ENCODE measurements at regions not wholly inside any gene's neighbourhood (a gene's known extent, or its start where the extent isn't known, plus 50 kb on each side); places are given as distances from the start of the nearest gene placed in this dataset.
"Not testable (repeated sequence)": the region's sequence is repeated elsewhere in the genome, so short reads cannot be mapped to it uniquely, and the experiment has no call there.

DNA sequence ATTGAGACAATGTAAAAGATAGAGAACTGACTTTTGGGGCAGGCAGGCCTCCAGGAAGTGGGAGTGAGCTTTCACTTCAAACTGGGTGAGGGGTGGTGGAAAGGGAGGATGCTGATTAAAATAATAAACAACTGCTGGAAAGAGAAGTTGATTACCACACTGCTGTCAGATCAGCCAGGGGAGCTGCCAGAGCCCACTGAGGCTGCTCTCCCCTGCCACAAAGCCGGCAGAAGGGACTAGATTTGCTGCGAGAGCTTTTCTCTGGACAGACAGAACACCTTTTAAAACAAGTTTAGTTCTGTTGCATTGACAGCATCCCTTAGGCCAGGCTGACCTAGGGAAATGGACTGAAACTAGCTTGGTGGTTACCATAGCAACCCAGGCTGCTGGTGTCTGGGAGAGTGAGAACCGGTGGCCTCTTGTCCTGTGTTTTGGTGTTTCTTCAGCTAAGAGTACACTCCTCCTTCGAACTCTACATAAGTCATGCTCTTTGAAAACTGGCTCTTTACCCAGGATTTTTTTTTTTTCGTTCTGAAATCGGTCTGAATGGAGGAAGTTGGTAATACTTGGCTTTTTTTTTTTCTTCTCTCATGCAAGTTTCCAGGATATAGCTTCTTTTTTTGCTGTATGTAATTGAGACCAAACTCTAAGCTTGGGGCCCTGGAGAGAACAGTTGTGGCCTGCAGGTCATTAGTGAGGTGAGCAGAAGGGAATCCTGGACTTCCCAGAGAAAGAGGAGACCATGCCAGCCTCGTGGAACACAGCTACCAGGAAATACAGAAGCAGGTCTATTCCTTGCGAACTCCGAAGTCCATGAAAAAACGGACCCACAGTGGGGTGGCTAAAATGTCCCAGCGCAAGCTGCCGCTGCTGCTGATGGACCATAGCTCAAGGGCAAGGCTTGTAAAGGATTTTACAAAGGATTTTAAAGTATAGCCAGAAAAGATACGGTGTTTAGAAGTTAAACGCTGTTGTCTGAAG lies 374.4 kb downstream of the UTRN start:
- no peak for DNase-seq

DNA sequence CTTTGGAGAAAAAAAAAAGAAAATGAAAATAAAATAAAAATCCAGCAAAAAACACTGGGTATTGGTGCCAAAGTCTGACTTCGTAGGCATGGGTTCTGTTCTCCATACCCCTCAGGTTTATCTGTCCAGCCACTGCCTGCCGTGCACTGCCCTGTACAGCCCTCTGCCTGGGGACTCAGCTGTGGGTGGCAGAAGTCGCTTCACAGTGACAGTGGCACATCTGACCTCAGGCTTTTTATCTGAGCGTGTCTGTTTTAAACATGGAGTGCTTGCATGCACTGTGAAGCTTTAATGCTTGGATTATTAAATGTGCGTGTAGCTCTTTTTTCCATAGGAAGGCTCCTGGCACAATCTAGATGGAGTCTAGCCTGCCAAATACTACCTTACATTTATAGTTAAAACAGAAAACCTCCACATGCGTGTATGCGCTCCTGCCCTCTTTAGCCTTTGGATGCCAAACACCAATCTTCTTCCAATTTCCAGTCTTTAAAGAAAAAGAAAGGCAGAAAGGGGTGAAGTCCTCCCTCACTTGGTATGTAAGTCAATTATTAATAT lies 375.5 kb downstream of the UTRN start:
- no peak for DNase-seq

- DNase-seq: peak; percentile 35
Measured at GRCh38 chr6:144661116-144661806, 376.1 kb downstream of the UTRN start.

- no peak for DNase-seq
Measured at GRCh38 chr6:144662812-144663365, 377.8 kb downstream of the UTRN start.

- no peak for DNase-seq
Measured at GRCh38 chr6:144664281-144664680, 379.1 kb downstream of the UTRN start.

DNA sequence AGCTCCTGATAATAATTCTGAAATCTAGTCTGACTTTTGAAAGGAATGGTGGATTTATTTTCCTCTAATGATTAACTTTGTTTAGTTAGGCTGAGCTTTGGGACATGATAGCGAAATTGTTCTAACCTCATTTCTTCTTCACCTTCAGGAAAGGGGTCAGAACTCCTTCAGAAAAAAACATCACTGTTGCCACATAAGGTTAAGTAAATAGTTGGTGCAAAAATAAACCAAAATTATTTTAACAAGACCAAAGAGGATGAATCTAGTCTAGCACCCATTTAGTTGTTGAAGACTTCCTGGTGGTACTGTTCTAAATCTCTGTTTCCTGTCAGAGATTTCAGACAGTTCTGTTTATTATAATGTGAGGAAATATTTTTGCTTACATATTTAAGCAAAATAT lies 379.8 kb downstream of the UTRN start:
- DNase-seq: no peak

DNA sequence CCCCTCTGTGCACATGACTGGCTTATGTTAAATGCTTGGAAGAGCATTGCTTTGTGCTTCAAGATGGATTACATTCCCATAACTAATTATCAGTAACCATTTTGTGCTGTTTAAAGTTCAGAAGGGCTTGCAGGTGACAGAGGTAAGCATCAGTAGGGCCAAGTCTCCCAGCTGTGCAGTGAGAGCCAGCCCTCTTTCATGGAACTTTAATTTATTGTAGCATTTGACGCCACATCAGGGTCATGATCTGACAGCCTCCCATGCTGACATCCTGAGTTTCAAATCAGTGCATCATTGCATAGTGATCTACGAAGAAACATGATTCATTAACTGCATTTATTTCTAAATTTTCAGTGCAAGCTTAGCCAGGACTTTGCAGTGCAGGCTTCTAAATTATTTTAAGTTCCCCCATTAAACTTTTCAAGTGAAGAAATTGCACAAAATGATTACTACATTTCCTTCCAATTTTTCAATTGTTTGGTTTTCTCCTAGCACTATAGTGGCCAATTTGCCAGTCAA lies 380.9 kb downstream of the UTRN start:
- no peak for DNase-seq

- no peak for DNase-seq
Measured at GRCh38 chr6:144666781-144667180, 381.6 kb downstream of the UTRN start.

GRCh38 chr6:144667532-144668503 lies 382.7 kb downstream of the UTRN start:
- no peak for DNase-seq

- not testable (repeated sequence) for DNase-seq
Measured at GRCh38 chr6:144670259-144670658, 385.1 kb downstream of the UTRN start.

DNA sequence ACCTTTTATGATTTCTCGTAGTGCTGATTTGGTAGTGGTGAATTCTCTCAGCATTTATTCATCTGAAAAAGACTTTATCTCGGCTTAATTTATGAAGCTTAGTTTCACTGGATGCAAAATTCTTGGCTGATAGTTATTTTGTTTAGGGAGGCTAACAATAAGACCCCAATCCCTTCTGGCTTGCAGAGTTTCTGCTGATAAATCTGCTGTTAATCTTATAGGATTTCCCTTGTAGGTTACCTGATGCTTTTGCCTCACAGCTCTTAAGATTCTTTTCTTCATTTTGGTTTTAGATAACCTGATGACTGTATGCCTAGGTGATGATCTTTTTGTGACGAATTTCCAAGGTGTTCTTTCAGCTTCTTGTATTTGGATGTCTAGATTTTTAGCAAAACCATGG lies 388.7 kb downstream of the UTRN start:
- no peak for DNase-seq

GRCh38 chr6:144675231-144675861 lies 390.2 kb downstream of the UTRN start:
- peak; percentile 67 for DNase-seq

- DNase-seq: not testable (repeated sequence)
Measured at GRCh38 chr6:144676310-144676709, 391.2 kb downstream of the UTRN start.

DNA sequence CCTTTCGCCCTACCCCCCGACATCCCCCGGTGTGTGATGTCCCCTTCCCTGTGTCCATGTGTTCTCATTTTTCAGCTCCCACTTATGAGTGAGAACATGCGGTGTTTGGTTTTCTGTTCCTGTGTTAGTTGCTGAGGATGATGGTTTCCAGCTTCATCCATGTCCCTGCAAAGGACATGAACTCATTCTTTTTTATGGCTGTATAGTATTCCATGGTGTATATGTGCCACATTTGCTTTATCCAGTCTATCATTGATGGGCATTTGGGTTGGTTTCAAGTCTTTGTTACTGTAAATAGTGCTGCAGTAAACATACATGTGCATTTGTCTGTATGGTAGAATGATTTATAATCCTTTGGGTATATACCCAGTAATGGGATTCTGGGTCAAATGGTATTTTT lies 392.1 kb downstream of the UTRN start:
- not testable (repeated sequence) for DNase-seq

DNA sequence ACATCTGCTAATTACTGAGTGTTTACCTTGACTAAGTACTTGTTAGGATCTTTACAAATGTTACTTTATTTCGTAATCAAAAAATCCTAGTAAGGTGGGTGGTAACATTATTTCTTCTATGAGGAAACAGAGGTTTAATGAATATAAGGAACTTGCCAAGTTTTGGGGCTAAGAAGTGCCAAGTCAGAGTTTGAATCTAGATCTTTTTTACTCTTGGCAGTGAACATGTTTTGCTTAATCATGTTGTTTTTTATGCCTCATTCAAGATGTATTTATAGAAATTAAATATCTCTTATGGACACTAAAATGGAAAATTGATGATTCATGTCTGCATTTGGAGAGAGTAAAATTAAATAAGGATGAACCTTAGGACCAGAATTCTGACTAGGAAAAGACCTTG lies 393.7 kb downstream of the UTRN start:
- peak; percentile 54 for DNase-seq

- no peak for DNase-seq
Measured at GRCh38 chr6:144681334-144681733, 396.2 kb downstream of the UTRN start.

GRCh38 chr6:144683216-144684070 lies 398.3 kb downstream of the UTRN start:
- DNase-seq: peak; percentile 47

DNA sequence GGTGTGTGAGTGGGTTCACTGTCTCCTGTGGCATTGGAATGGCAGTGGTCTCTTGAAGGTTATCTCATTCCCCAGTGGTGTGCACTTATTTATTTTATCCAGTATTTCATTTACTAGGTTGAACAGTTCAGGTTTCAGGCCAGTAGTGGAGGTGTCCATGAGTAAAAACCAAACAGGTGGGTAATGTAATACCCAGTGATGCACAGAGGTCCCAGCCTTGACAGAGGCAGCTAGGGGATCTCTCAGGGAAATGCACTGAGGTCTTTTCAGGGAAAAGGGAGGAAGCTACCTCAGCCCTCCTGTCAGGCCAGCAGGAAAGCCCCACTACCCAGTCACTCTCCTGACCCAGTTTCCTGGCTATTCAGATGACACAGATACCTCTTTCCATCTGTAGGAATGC lies 403.6 kb downstream of the UTRN start:
- no peak for DNase-seq

GRCh38 chr6:144689503-144690040 lies 404.4 kb downstream of the UTRN start:
- DNase-seq: no peak

GRCh38 chr6:144690133-144690532 lies 405.0 kb downstream of the UTRN start:
- DNase-seq: no peak
